Karpas-422 (cell line): ENCODE measurements at regions not wholly inside any gene's neighbourhood (a gene's known extent, or its start where the extent isn't known, plus 50 kb on each side); places are given as distances from the start of the nearest gene placed in this dataset.

Experiments used
- DNase-seq: peaks from one replicate; pipeline ENCODE4 v3.0.0-alpha.2; 2015
- H2AFZ ChIP-seq: fragments of 200-600 bp; sonication (generic); 2 replicates; pipeline ENCODE4 v1.6.1; 2014; ENCODE audit warnings: antibody characterized with exemption, low read length, mixed read lengths
- H3K27ac ChIP-seq: fragments of 200-600 bp; sonication (generic); 2 replicates; pipeline ENCODE4 v1.5.1; 2014; ENCODE audit warnings: mild to moderate bottlenecking, low read length, moderate library complexity
- H3K27me3 ChIP-seq: fragments of 200-600 bp; sonication (generic); 2 replicates; pipeline ENCODE4 v1.6.1; 2014; ENCODE audit warnings: low read length, mixed read lengths
- H3K36me3 ChIP-seq: fragments of 200-600 bp; sonication (generic); 2 replicates; pipeline ENCODE4 v1.6.1; 2014; ENCODE audit warnings: low read length, mixed read lengths; ENCODE audit not compliant: insufficient read depth
- H3K4me1 ChIP-seq: fragments of 200-600 bp; sonication (generic); 2 replicates; pipeline ENCODE4 v1.6.1; 2014; ENCODE audit warnings: mild to moderate bottlenecking, low read length, mixed read lengths
- H3K4me2 ChIP-seq: fragments of 200-600 bp; sonication (generic); 2 replicates; pipeline ENCODE4 v1.6.1; 2014; ENCODE audit warnings: low read length, low read depth, mild to moderate bottlenecking; ENCODE audit not compliant: poor library complexity, severe bottlenecking
- H3K4me3 ChIP-seq: fragments of 200-600 bp; sonication (generic); 2 replicates; pipeline ENCODE4 v1.5.1; 2014; ENCODE audit warnings: mild to moderate bottlenecking, antibody characterized with exemption, low read length, mixed read lengths
- H3K79me2 ChIP-seq: fragments of 200-600 bp; sonication (generic); 2 replicates; pipeline ENCODE4 v1.6.1; 2014; ENCODE audit warnings: mild to moderate bottlenecking, low read length, mixed read lengths
- H3K9ac ChIP-seq: fragments of 200-600 bp; sonication (generic); 2 replicates; pipeline ENCODE4 v1.6.0; 2014; ENCODE audit warnings: low read length
- H3K9me2 ChIP-seq: fragments of 200-600 bp; sonication (generic), shearing (Covaris generic); replicated peaks from 2 replicates; pipeline ENCODE4 v1.6.0; 2014; ENCODE audit warnings: mild to moderate bottlenecking, low read length, moderate library complexity; ENCODE audit not compliant: insufficient read depth
- H3K9me3 ChIP-seq: fragments of 300-700, 200-600 bp; sonication (generic); 2 replicates; pipeline ENCODE4 v1.6.1; 2014; ENCODE audit warnings: low read length, mixed read lengths
- H4K20me1 ChIP-seq: fragments of 200-600 bp; sonication (generic); 2 replicates; pipeline ENCODE4 v1.6.1; 2014; ENCODE audit warnings: mild to moderate bottlenecking, antibody characterized with exemption, low read length, low read depth; ENCODE audit not compliant: insufficient read depth

GRCh38 chr12:85606455-85606854 is 229.8 kb downstream of the RASSF9 start:
- no peaks in the 10 kb centered on the region for H3K79me2 ChIP-seq
- no peaks in the 10 kb centered on the region for H3K9me2 ChIP-seq
- no peaks in the 10 kb centered on the region for H3K4me1 ChIP-seq
- no peaks in the 10 kb centered on the region for H4K20me1 ChIP-seq
- H3K4me3 ChIP-seq, result no peak overlapping the region
- no peak overlapping the region for H3K9ac ChIP-seq
- H2AFZ ChIP-seq, result no peak overlapping the region
- no peak for DNase-seq
- no peaks in the 10 kb centered on the region for H3K27me3 ChIP-seq
- H3K4me2 ChIP-seq, result no peak overlapping the region
- H3K9me3 ChIP-seq, result peaks cover 8% of the 10 kb centered on the region
- no peaks in the 10 kb centered on the region for H3K36me3 ChIP-seq
- no peak overlapping the region for H3K27ac ChIP-seq

DNA sequence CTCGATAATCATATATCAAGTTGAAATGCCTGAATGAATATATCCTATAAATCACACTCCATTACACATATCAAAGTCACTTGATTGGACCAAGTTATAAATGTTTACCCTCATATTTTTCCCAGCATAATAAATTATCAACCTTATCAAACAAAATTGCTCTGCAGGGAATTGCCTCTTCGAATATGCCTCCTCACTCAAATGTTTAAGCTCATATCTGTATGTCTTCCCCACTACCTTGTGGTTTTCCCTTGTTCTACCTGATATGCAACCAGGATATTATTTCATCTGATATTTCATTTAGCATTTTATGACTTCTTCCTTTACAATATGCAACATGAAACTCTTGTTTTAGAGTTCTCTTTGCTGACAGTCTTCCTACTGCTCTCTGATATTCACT is 226.4 kb downstream of the RASSF9 start:
- H3K79me2 ChIP-seq, result no peaks in the 10 kb centered on the region
- no peak overlapping the region for H3K9ac ChIP-seq
- no peak overlapping the region for H3K27ac ChIP-seq
- H3K27me3 ChIP-seq, result no peaks in the 10 kb centered on the region
- no peaks in the 10 kb centered on the region for H3K9me2 ChIP-seq
- H3K4me2 ChIP-seq, result no peak overlapping the region
- H3K36me3 ChIP-seq, result no peaks in the 10 kb centered on the region
- no peaks in the 10 kb centered on the region for H3K4me1 ChIP-seq
- H3K4me3 ChIP-seq, result no peak overlapping the region
- no peak for DNase-seq
- peaks cover 8% of the 10 kb centered on the region for H3K9me3 ChIP-seq
- no peak overlapping the region for H2AFZ ChIP-seq
- H4K20me1 ChIP-seq, result no peaks in the 10 kb centered on the region

- Histone ChIP-seq H3K36me3 (no peaks in the 10 kb centered on the region), H4K20me1 (no peaks in the 10 kb centered on the region), H3K79me2 (no peaks in the 10 kb centered on the region)
Measured at GRCh38 chr12:85610194-85610593, 226.0 kb downstream of the RASSF9 start.

DNA sequence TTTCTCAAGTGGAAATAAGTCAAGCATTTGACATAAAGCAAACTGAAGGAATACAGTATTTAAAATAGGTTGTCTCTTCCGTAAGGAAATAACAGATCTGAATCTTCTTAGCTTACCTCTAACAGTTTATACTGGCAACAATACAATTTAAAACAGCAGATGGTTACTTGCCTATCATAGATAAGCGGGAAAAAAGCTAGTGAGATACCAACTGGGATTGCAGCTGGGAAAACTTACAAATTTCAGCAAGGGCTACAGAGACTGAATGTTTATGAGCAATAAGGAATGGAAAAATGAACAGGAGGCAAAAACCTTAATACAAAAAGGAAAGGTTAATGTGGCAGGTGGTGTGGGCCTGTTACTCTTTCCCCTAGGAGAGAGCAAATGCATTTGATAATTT is 220.0 kb downstream of the RASSF9 start:
- Histone ChIP-seq H3K9me3 (peaks cover under 1% of the 10 kb centered on the region; the same call in 1 of the 2 replicates), H3K9ac (no peak overlapping the region), H2AFZ (no peak overlapping the region), H3K9me2 (no peaks in the 10 kb centered on the region), H3K79me2 (no peaks in the 10 kb centered on the region), H3K4me1 (no peaks in the 10 kb centered on the region), H3K27ac (no peak overlapping the region), H3K4me3 (no peak overlapping the region), H3K4me2 (no peak overlapping the region), H3K27me3 (no peaks in the 10 kb centered on the region), H3K36me3 (no peaks in the 10 kb centered on the region), H4K20me1 (no peaks in the 10 kb centered on the region)
- no peak for DNase-seq

More at GRCh38 chr12:85610194-85610593, 226.0 kb downstream of the RASSF9 start:
- no peak overlapping the region for H3K4me3 ChIP-seq
- H3K9me3 ChIP-seq, result peaks cover 8% of the 10 kb centered on the region
- H3K4me2 ChIP-seq, result no peak overlapping the region
- H2AFZ ChIP-seq, result no peak overlapping the region
- H3K9me2 ChIP-seq, result no peaks in the 10 kb centered on the region
- no peak overlapping the region for H3K27ac ChIP-seq
- H3K9ac ChIP-seq, result no peak overlapping the region
- DNase-seq, result no peak
- no peaks in the 10 kb centered on the region for H3K4me1 ChIP-seq
- no peaks in the 10 kb centered on the region for H3K27me3 ChIP-seq

- Histone ChIP-seq H3K9ac (no peak overlapping the region), H3K36me3 (no peaks in the 10 kb centered on the region), H3K27me3 (no peaks in the 10 kb centered on the region), H3K9me3 (no peaks in the 10 kb centered on the region; the same call in none of the 2 replicates), H4K20me1 (no peaks in the 10 kb centered on the region), H2AFZ (no peak overlapping the region), H3K4me1 (no peaks in the 10 kb centered on the region), H3K9me2 (no peaks in the 10 kb centered on the region), H3K4me3 (no peak overlapping the region), H3K79me2 (no peaks in the 10 kb centered on the region), H3K27ac (no peak overlapping the region), H3K4me2 (no peak overlapping the region)
- no peak for DNase-seq
Measured at GRCh38 chr12:85617307-85618091, 218.7 kb downstream of the RASSF9 start.

DNA sequence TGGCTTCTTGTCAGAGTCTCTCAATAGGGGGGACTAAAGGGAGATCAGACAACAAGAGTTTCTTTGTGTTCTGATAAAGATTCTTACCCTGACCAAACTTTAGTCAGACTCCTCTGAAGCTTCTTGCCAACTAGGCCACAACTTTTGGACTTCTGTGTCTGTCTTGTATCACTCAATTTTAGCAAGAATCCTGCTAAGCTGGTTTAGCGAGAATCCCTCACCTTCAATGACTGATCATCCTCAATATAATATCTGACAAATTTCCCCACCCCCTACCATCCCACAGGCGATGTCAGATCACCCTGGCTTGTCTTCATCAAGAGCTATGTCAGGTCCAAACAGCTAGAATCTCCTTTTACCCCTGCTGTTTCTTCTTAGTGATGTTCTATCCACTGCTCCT is 215.2 kb downstream of the RASSF9 start:
- H3K9me2 ChIP-seq, result no peaks in the 10 kb centered on the region
- H3K9me3 ChIP-seq, result peaks cover 5% of the 10 kb centered on the region
- H3K9ac ChIP-seq, result no peak overlapping the region
- H3K27ac ChIP-seq, result no peak overlapping the region
- no peaks in the 10 kb centered on the region for H3K27me3 ChIP-seq
- no peak overlapping the region for H3K4me2 ChIP-seq
- no peaks in the 10 kb centered on the region for H3K36me3 ChIP-seq
- no peak overlapping the region for H3K4me3 ChIP-seq
- no peak overlapping the region for H2AFZ ChIP-seq
- no peaks in the 10 kb centered on the region for H4K20me1 ChIP-seq
- H3K79me2 ChIP-seq, result no peaks in the 10 kb centered on the region
- DNase-seq, result no peak
- no peaks in the 10 kb centered on the region for H3K4me1 ChIP-seq

GRCh38 chr12:85623763-85624162 is 212.4 kb downstream of the RASSF9 start:
- Histone ChIP-seq H3K27ac (no peak overlapping the region), H3K9ac (no peak overlapping the region), H3K27me3 (no peaks in the 10 kb centered on the region), H3K4me2 (no peak overlapping the region), H3K4me1 (no peaks in the 10 kb centered on the region), H3K79me2 (no peaks in the 10 kb centered on the region), H2AFZ (no peak overlapping the region), H3K9me2 (no peaks in the 10 kb centered on the region), H3K36me3 (no peaks in the 10 kb centered on the region), H3K4me3 (no peak overlapping the region), H3K9me3 (peaks cover 5% of the 10 kb centered on the region), H4K20me1 (no peaks in the 10 kb centered on the region)
- no peak for DNase-seq

- H3K9me2 ChIP-seq, result no peaks in the 10 kb centered on the region
- H3K27ac ChIP-seq, result no peak overlapping the region
- peaks cover 5% of the 10 kb centered on the region for H3K9me3 ChIP-seq
- no peaks in the 10 kb centered on the region for H4K20me1 ChIP-seq
- H3K4me2 ChIP-seq, result no peak overlapping the region
- H3K79me2 ChIP-seq, result no peaks in the 10 kb centered on the region
- no peaks in the 10 kb centered on the region for H3K27me3 ChIP-seq
- DNase-seq, result no peak
- H3K4me1 ChIP-seq, result no peaks in the 10 kb centered on the region
- H3K4me3 ChIP-seq, result no peak overlapping the region
- H3K9ac ChIP-seq, result no peak overlapping the region
- H3K36me3 ChIP-seq, result no peaks in the 10 kb centered on the region
- no peak overlapping the region for H2AFZ ChIP-seq
Measured at GRCh38 chr12:85625467-85625866, 210.7 kb downstream of the RASSF9 start.
